Skeletal muscle cell (primary cell): ENCODE measurements at regions not wholly inside any gene's neighbourhood (a gene's known extent, or its start where the extent isn't known, plus 50 kb on each side); places are given as distances from the start of the nearest gene placed in this dataset.
"Not testable (repeated sequence)": the region's sequence is repeated elsewhere in the genome, so short reads cannot be mapped to it uniquely, and the experiment has no call there.

Experiments
- DNase-seq: peaks from one replicate; pipeline ENCODE4 v3.0.0-alpha.2; 2010; ENCODE audit warnings: low read depth
- H3K4me3 ChIP-seq: 2 replicates; pipeline ENCODE4 v1.5.1; 2011; ENCODE audit warnings: low read depth, mild to moderate bottlenecking, control low read depth, low read length, moderate library complexity

DNA sequence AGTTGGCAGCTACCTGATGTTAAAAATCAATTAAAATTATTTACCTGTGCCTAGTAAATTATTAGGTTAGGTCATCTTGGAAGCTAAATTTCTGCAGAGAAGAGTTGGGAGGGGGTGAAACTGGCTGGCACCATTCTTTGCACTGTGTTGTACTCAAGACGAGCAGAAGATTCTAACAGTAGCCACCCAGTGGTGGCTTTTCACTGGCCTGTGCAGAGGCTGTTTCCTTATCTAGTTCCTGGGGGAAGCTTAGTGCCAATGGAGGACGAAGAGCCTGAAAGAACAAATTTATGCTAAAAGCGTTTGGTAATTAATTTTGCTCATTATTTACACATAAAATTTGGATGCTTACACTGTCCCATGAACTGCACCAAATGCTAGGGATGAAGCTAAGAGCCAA is 595.3 kb downstream of the XPNPEP1 start:
- no peak for DNase-seq
- no peak overlapping the region for H3K4me3 ChIP-seq

DNA sequence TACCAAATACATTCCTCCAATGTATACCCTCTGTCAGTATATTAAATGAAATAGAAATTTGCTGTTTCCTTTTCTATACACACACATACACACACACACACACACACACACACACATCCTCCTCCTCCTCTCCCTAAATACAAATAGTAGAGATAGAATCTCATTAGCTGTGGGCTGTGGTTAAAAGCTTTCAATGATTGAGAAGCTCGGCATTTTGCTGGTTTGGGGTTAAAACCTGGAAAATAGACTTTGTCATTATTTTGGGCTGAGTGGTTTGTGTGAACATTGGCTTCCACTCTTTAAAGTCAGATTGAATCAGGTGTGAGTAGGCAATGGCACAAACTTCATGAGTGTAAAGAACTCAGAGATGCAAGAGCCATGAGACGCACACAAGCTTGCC is 596.0 kb downstream of the XPNPEP1 start:
- no peak for DNase-seq
- no peak overlapping the region for H3K4me3 ChIP-seq

DNA sequence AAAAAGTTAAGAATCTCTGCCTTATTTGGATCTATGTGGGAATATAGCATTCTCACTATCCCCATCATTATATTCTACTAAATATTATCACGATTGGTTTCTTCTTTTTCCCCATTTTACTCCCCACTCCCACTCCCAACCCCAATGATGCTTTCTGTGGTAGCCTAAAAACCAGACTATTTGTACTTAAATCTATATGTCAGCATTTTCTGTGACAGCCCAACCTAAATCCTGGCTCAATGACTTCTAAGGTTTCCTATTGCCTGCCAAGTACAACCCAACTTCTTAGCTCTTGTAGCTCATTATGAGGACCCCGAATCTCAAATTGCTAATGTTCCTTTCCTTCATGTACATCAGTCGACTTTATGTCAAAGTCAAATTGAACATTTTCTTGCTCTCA is 598.6 kb downstream of the XPNPEP1 start:
- H3K4me3 ChIP-seq: no peak overlapping the region

DNA sequence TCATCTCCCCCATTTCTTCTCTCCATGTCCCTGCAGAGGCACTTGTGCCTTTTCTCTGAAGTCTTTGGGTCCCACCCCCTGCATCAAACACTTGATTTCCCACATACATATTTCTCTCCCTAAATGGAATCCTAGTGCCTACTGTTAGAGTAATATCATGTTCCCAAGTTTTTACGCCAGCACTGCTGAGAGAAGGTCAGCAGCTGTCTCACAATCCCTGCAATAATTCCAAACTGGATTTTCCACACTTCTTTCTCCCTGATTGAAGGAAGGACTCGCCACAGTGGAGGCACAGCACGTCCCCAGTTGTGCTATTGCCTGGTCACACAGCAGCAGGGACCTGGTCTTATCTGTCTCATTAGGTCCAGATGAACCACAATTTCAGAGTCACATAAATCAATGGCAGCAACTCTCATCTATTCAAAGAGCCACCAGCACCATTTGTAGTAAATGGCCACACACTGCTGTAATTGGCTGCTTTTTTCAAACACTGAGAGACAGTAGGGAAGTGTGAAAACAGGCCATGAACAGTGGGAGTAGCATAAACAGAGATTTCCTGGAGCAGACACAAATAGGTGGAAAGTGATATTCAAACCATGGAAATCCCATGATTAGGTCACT is 605.5 kb downstream of the XPNPEP1 start:
- no peak overlapping the region for H3K4me3 ChIP-seq
- DNase-seq: no peak

More for the DNA sequence above, 598.6 kb downstream of the XPNPEP1 start:
- no peak for DNase-seq

DNA sequence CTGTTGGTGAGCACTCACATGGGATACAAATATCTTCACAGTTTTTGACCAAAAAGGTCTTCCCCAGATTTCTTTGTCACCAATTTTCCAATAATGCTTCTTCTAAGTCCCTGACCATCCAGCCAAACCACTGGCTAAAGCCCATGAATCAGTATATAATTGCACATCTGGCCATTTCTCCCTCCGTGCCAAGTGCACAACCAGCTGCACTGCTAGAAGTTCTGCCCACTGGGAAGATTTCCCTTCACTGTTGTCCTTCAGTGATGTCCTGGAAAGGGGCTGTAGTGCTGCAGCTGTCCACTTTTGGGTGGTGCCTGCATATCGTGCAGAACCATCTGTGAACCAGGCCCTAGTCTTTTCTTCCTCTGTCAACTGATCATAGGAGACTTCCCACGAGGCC is 609.3 kb downstream of the XPNPEP1 start:
- not testable (repeated sequence) for DNase-seq, H3K4me3 ChIP-seq

DNA sequence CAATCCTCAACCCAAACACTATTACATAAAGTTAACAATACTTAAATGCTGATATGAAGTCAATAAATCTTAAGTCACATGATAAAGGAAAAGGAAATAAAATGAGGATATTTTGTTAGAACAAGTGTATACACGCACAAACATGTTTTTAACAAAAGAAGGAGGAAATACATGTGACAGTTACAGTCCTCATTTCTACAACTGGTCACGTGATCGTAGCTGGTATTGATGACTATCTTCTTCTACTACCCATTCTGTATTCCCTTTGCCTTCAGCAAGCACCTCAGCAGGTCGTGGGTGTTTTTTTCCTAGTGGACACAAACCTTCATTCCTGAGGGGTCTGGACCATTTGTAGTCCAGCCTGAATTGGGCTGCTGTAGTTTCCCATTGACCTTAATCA is 610.8 kb downstream of the XPNPEP1 start:
- not testable (repeated sequence) for H3K4me3 ChIP-seq, DNase-seq

DNA sequence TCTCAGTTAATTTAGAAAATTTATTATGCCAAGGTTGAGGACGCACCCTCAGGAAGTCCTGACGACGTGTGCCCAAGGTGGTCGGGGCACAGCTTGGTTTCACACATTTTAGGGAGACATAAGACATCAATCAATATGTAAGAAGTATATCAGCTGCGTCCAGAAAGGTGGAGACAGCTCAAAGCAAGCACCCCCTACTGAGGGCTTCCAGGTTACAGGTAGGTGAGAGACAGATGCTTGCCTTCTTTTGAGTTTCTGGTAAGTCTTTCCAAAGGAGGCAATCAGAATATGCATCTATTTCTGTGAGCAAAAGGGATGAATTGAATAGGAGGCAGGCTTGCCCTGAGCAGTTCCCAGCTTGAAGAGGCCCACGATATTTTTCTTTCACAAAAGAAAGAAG is 614.3 kb downstream of the XPNPEP1 start:
- DNase-seq: no peak
- H3K4me3 ChIP-seq: no peak overlapping the region

DNA sequence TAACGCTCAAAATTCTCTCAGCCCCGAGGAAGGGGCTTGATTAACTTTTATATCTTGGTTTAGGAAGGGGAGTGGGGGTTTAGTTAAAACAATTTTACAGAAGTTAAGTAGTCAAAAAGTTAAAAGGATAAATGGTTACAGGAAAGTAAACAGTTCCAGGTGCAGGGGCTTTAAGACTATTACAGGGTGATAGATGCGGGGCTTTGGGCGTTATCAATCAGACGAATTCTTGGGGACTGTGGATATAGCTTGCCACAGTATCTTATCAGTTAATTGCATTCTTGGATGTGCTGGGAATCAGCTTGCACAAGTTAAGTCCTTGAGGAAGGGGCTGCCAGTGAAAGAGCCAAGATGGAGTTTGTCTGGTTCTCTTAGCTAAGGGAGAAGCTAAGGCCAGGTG is 616.2 kb downstream of the XPNPEP1 start:
- H3K4me3 ChIP-seq, DNase-seq: not testable (repeated sequence)

DNA sequence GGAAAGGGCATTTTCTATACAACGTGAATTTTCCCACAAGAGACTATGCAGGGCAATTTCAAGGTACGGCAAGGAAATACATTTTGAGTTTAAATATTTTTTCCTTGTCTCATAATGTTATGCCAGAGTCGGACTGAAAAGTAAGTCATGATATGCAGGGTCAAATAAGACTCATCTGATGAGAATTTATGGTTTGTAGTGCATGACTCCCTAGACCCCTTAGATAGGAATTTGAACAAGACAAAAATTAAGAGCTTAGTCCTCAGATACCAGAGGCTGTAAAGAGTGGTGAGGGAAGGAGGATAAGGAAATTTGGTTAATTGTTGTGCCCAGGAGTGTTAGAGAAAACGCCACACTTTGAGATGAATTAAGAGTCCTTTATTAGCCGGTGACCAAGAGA is 616.6 kb downstream of the XPNPEP1 start:
- H3K4me3 ChIP-seq: no peak overlapping the region
- no peak for DNase-seq

DNA sequence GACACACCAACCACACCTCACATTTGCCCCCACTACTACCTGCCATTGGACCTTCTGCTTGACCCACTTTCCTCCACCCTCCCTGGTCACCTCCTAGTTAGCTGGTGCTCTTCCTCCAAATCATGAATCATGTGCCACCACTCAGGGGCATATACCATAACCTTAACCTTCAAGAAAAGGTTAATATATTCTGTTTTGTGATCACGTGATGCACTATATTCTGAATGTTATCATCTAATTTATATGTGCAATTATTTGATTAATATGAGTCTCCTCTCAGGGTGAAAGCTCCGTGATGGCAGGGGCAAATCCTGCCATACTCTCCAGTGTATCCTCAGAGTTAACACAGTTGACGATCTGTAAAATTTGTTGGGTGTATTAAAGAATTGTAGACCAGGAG is 635.5 kb downstream of the XPNPEP1 start:
- DNase-seq: no peak
- no peak overlapping the region for H3K4me3 ChIP-seq

DNA sequence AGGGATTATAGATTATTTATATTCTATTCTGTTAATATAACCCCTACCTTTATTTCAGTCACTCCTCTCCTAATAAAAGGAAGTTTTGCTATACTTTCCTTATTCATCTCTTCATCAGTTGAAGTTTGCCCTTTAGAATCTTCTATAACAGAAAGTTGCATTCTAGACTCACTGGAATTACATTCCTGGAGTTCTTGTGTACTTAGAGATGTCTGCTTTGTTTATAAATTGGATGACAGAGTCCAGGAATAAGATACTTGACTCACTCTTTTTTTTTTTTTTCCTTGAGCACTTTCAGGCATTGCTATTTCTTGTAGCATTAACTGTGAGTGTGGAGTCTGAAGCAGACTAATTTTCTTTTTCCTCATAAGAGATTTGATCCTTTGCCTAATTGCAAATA is 640.8 kb downstream of the XPNPEP1 start:
- peak; percentile 45 for DNase-seq
- H3K4me3 ChIP-seq: no peak overlapping the region

DNA sequence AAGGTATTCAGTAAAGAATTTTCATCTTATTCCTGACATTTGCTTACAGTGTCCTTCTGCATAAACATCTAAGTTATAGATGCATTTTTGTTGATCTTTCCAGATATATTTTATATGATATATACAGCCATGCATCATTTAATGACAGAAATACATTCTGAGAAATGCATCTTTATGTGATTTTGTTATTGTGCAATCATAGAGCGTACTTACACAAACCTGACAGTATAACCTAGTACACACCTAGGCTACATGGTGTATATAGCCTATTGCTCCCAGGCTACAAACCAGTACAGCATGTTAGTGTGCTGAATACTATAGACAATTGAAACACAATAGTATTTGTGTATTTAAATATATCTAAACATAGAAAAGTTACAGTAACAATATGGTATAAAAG is 642.0 kb downstream of the XPNPEP1 start:
- no peak for DNase-seq

DNA sequence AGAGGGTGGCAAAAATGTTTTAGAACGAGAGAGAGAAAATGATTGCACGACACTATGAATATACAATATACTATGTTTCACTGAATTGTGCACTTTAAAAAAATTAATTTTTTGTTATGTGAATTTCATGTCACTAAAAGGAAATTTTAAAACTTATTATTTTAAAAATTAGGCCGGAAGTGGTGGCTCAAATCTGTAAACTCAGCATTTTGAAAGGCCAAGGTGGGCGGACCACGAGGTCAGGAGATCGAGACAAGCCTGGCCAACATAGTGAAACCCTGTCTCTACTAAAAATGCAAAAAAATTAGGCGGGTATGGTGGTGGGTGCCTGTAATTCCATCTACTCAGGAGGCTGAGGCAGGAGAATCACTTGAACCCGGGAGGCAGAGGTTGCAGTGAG is 642.5 kb downstream of the XPNPEP1 start:
- DNase-seq: no peak

More for the DNA sequence above, 642.0 kb downstream of the XPNPEP1 start:
- no peak overlapping the region for H3K4me3 ChIP-seq

DNA sequence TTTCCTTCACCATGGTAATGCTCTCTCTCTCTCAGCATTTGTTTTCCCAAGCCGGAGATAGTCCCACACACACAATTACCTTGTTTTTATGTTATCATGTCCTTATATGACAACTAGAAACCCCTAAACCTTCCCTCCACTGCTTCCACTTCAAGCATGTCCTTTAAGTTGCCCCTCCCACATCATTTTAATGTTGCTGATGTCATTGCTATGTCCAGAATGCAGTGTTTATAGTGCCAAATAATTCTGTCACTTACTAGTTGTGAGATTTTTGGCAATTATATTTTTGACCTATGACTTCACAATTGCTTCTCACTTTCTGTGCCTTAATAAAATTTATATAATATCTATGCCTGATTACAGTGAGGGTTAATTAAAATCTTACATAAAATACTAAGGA is 645.9 kb downstream of the XPNPEP1 start:
- DNase-seq: no peak
- no peak overlapping the region for H3K4me3 ChIP-seq

More for the DNA sequence above, 642.5 kb downstream of the XPNPEP1 start:
- no peak overlapping the region for H3K4me3 ChIP-seq

DNA sequence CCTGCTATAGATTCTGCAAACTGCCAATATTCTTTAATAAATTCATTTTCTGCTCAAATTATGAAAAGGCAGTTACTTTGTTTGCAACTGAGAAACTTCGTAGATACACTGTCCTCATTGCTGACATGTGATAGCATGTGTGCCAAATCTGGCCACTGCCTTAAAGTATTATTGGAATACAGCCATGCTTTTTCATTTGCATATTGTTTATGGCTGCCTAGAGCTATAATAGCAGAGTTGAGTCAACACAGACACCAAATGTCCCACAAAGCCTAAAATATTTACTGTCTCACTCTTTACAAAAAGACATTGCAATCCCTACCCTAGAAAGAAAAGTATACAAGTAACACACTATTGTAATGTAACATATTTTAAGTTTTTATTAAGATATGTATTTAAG is 647.4 kb downstream of the XPNPEP1 start:
- no peak for DNase-seq
- no peak overlapping the region for H3K4me3 ChIP-seq

DNA sequence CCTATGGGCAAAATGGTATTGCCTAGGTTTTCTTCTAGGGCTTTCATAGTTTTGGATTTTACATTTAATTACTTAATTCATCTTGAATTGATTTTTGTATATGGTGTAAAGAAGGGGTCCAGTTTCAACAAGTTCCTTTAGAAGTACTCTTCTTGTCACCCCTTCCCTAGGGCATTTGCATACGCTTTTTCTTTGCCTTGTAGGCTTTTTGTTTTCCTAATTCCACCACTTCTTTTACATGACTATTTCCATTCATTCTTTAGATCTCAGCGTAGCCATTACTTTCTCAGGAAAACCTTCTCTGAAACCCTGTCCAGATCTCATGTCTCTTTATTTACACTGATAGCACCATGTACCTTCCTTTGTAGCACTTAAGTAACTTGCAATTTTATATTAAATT is 648.6 kb downstream of the XPNPEP1 start:
- H3K4me3 ChIP-seq: no peak overlapping the region
- no peak for DNase-seq

DNA sequence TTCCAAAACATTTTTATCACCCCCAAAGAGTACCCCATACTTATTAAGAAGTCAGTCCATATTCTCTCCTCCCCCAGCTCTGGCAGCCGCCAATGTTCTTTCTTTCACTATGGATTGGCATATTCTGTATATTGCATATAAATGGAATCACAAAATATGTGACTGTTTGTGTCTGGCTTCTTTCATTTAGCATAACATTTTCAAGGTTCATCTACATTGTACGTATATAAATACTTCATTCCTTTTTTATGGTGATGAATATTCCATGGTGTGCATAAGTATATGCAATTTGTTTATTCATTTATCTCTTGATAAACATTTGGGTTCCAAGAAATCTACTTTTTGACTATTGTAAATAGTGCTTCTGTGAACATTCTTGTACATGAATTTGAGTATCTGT is 653.1 kb downstream of the XPNPEP1 start:
- DNase-seq: no peak
- H3K4me3 ChIP-seq: no peak overlapping the region

DNA sequence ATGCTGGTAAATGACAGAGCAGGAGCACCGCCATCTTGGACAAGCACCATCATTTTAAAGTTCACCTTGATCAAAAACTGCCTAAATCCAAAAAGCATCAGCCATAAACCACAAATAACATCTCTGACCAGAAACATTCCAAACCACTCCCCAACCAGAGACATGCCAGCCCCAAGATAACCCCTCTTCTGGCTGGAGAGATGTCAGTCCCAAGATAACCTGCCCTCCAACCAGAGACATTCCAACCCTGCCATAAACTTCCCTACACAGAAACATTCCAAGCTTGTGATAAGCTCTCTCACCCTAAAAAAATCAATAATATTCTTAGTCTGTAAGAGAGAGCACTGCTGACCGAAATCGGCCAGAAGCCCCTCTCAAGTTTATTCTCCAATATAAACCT is 659.3 kb downstream of the XPNPEP1 start:
- no peak for DNase-seq
- no peak overlapping the region for H3K4me3 ChIP-seq

DNA sequence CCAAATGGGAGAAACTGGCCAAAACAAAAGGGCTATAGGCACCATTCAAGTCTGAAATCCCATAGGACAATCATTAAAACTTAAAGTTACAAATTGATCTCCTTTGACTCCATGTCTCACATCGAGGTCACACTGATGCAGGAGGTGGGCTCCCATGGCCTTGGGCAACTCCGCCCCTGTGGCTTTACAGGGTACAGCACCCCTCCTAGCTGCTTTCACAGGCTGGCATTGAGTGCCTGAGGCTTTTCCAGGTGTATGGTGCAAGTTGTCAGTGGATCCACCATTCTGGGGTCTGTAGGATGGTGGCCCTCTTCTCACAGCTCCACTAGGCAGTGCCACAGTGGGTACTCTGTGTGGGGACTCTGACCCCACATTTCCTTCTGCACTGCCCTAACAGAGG is 662.1 kb downstream of the XPNPEP1 start:
- DNase-seq: no peak
- no peak overlapping the region for H3K4me3 ChIP-seq

DNA sequence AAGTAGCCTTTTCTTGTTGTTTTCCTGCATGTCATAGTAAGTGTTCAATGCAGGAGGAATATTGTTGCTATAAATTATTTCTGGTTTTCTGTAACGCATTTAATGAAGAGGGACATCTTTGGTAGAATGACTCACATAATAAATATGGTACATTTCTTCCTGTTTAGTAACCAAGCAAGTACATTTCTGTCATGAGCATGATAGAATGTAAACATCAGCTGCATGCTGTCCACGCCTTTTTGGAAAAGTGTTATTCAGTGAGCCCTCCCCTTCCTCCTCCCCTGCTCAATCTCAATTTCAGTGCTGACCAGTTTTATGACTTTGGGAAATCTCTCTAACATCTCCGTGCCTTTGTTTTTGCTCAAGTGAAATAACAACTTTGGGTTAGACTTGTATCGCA is 664.0 kb downstream of the XPNPEP1 start:
- H3K4me3 ChIP-seq: no peak overlapping the region
- peak; percentile 54 for DNase-seq

DNA sequence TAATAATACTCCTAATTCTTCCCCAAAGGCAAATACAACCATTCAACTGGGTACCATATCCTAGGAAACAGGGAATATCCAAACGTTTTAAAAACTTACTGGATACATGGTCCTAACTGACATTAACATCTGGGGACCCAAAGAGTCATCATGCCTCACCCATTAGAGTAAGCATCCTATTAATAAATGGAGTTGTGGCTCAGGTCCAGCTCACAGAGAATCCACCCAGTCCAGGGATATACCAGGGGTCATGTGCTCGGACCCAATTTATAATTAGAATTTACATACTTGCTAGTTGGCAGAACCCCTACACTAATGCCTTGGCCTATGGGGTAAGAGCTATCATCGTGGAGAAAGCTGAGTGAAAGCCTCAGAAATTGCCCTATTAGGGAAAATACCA is 670.0 kb downstream of the XPNPEP1 start:
- no peak overlapping the region for H3K4me3 ChIP-seq
- DNase-seq: no peak

DNA sequence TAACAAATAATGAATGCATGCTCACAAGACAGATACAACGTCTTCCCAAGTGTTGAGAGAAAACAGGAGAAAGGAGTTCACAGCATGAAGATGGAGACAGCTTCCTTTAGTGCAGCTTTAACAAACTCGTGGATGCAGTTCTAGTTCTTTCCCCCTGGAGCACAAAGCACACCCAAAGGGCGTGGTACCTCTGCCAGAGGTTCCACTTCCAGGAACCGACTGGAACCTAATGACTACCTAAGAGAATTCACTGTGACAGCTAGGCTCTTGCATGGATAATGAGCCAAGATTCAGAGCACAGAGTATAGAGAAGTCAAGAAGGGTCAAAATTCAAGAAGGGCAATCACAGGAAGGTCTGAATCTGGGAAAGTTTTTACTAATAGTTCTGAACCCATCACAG is 673.2 kb downstream of the XPNPEP1 start:
- no peak overlapping the region for H3K4me3 ChIP-seq
- DNase-seq: no peak
